Activated T-helper 1 cell treated with anti-CD3 and anti-CD28 coated beads, Interleukin-12 subunit alpha, Interleukin-12 subunit beta, Interleukin-2, Interleukin-4 antibody, amounts not matched to agents 30 ng/mL and 10 ng/mL and 1 ng/mL, durations not matched to agents 14 hours and 24 hours and 36 hours (primary cell): ENCODE measurements at regions not wholly inside any gene's neighbourhood (a gene's known extent, or its start where the extent isn't known, plus 50 kb on each side); places are given as distances from the start of the nearest gene placed in this dataset.

Source experiments
- DNase-seq: peaks from one replicate; pipeline ENCODE4 v3.0.0; 2021; ENCODE audit warnings: low spot score
- H3K27ac Mint-ChIP-seq: one replicate; pipeline ENCODE4 v1.8.0; 2021; ENCODE audit warnings: mild to moderate bottlenecking, mixed read lengths
- H3K27me3 Mint-ChIP-seq: one replicate; pipeline ENCODE4 v1.8.0; 2022; ENCODE audit warnings: mild to moderate bottlenecking, moderate library complexity, mixed read lengths; ENCODE audit not compliant: insufficient read depth
- H3K36me3 Mint-ChIP-seq: one replicate; pipeline ENCODE4 v1.8.0; 2021; ENCODE audit warnings: low read depth, mixed read lengths
- H3K4me1 Mint-ChIP-seq: one replicate; pipeline ENCODE4 v1.8.0; 2021; ENCODE audit warnings: low read depth, mixed read lengths
- H3K4me3 Mint-ChIP-seq: one replicate; pipeline ENCODE4 v1.8.0; 2021; ENCODE audit warnings: mild to moderate bottlenecking, moderate library complexity, mixed read lengths
- H3K9me3 Mint-ChIP-seq: one replicate; pipeline ENCODE4 v1.8.0; 2021; ENCODE audit warnings: mixed read lengths
- intact Hi-C: fragments of 100-400 bp; cut with micrococcal nuclease; formaldehyde crosslinking; loops from one replicate; pipeline ENCODE4 v1.15.1; 2024

DNA sequence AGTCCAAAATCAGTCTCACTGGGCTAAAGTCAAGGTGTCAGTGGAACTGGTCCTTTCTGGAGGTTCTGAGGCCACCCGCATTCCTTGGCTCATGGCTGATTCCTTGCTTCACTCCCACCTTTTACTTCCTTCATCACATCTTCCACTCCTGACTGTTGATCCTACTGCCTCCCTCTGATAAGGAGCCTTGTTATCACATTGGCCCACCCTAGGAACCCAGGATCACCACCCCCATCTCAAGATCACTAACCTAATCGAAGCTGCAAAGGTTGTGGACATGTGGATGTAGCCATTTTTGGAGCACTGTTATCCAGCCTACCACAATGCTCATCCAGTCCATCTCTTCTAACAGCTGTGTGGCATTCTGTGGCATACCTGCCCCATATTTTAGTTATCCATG lies 87.2 kb downstream of the TNFAIP3 start:
- Mint-ChIP-seq H3K4me1 (peaks cover 44% of the 10 kb centered on the region), H3K4me3 (no peak overlapping the region), H3K27ac (no peak overlapping the region), H3K36me3 (peaks cover 11% of the 10 kb centered on the region), H3K9me3 (peaks cover 10% of the 10 kb centered on the region), H3K27me3 (peaks cover 6% of the 10 kb centered on the region)
- no peak for DNase-seq
- intact Hi-C loops: no loop called here

DNA sequence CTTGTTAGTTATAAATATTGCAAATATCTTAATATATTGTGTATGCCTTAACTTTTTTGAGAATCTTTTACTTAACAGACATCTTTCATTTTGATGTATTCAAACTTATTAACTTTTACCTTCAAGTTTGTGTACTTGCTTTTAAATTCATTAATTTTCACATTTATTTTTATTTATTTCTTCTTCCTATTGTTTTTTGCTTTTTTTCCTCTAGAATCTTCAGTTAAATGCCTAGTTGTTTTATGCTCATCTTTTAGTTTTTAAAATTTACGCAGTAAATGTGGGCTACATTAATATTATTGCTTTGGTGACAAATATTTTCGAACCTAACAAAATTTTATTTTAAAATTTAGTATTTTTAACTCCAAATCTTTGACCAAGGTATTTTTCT lies 89.0 kb downstream of the TNFAIP3 start:
- Mint-ChIP-seq H3K4me1 (peaks cover 29% of the 10 kb centered on the region), H3K36me3 (peaks cover 15% of the 10 kb centered on the region), H3K4me3 (no peak overlapping the region), H3K9me3 (peaks cover 17% of the 10 kb centered on the region), H3K27me3 (peaks cover 6% of the 10 kb centered on the region), H3K27ac (no peak overlapping the region)
- intact Hi-C loops: no loop called here
- DNase-seq: no peak

DNA sequence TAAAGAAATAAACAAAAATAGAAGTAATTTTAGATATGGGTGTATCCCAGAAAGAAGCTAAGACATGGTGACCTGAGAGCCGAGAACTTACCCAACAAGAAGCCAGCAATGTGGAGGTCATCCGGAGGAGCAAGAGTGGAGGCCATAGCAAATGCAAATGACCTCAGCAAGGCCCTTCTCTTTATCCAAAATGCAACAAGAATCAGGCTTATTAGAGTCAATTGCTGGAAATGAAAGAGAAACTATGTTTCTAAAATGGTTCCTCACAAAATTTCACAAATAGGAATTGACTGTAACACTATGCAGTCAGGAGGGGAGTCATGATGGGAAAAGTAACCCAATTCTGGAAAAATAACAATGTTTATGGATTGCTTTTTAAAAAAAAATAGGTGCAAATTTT lies 90.4 kb downstream of the TNFAIP3 start:
- Mint-ChIP-seq H3K4me1 (peaks cover 17% of the 10 kb centered on the region), H3K27me3 (peaks cover 6% of the 10 kb centered on the region), H3K4me3 (no peak overlapping the region), H3K27ac (no peak overlapping the region), H3K9me3 (peaks cover 22% of the 10 kb centered on the region), H3K36me3 (peaks cover 18% of the 10 kb centered on the region)
- DNase-seq: no peak
- intact Hi-C loops: no loop called here

DNA sequence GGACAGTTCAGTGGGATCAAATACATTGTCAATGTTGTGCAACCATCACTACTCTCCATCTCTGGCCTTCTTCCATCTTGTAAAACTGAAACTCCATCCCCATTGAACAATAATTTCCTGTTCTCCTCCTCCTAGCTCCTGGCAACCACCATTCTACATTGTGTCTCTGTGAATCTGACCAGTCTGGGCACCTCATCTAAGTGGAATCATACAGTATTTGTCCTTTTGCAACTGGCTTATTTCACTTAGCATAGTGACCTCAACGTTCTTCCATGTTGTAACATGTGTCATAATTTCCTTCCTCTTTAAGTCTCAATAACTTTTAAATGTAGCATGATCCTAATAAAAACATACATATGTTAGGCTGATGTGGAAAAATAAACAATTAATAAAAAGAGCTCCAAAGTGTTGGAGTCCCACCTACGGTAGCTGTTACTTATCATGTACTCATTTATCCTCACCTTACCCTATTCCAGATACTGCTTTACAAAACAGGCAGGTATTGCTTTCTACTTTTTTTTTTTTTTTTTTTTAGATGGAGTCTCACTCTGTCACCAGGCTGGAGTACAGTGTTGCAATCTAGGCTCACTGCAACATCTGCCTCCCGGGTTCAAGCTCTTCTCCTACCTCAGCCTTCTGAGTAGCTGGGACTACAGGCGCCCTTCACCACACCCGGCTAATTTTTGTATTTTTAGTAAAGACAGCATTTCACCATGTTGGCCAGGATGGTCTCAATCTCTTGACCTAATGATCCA lies 91.9 kb downstream of the TNFAIP3 start:
- DNase-seq: no peak
- intact Hi-C loops: loop anchor here (1.0 kb wide), 1 partner anchor 10 kb away; no protein-coding TSS in a partner anchor
- Mint-ChIP-seq H3K27ac (no peak overlapping the region), H3K4me1 (peaks cover 17% of the 10 kb centered on the region), H3K4me3 (no peak overlapping the region), H3K27me3 (peaks cover 4% of the 10 kb centered on the region), H3K9me3 (peaks cover 22% of the 10 kb centered on the region), H3K36me3 (peaks cover 15% of the 10 kb centered on the region)

DNA sequence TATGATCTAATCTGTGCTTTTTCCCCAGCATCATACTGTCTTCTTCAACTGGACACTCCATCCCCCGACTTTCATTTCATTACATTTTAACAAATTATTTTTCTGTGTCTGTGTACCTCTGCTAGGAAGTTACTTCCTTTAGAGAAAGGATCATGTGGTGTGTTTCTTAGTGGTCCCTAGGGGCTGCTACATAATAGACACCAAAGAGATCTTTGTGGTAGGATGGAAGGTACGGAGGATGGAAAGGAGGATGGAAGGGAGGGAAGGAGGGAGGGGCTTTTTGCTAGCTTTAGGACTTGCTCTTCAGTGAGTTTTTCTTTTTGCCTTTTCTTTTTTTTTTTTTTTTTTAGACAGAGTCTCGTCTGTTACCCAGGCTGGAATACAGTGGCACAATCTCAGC lies 95.7 kb downstream of the TNFAIP3 start:
- no peak overlapping the region for H3K4me3 Mint-ChIP-seq
- H3K9me3 Mint-ChIP-seq: peaks cover 21% of the 10 kb centered on the region
- no peak for DNase-seq
- no peak overlapping the region for H3K27ac Mint-ChIP-seq
- H3K4me1 Mint-ChIP-seq: peaks cover 35% of the 10 kb centered on the region
- peaks cover 15% of the 10 kb centered on the region for H3K36me3 Mint-ChIP-seq
- intact Hi-C loops: no loop called here
- no peaks in the 10 kb centered on the region for H3K27me3 Mint-ChIP-seq

DNA sequence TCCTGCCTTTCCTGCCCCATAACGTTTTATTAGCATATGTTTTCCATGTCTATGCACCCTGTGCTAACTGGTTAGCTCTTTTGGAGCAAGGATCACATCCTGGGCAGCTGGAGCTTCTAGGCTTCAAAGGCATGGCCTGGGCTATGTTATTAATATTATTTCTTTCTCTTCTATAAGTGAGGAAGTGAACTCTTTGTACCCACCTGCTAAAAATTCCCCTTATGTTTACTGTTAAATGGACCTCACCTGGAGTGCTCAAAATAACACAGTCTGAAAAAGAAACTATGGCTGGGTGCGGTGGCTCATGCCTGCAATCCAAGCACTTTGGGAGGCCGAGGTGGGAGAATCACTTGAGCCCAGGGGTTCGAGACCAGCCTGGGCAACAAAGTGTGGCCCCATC lies 97.8 kb downstream of the TNFAIP3 start:
- no peak for DNase-seq
- peaks cover 7% of the 10 kb centered on the region for H3K9me3 Mint-ChIP-seq
- intact Hi-C loops: no loop called here
- peaks cover 45% of the 10 kb centered on the region for H3K4me1 Mint-ChIP-seq
- no peak overlapping the region for H3K4me3 Mint-ChIP-seq
- no peak overlapping the region for H3K27ac Mint-ChIP-seq
- peaks cover 8% of the 10 kb centered on the region for H3K36me3 Mint-ChIP-seq
- H3K27me3 Mint-ChIP-seq: no peaks in the 10 kb centered on the region

DNA sequence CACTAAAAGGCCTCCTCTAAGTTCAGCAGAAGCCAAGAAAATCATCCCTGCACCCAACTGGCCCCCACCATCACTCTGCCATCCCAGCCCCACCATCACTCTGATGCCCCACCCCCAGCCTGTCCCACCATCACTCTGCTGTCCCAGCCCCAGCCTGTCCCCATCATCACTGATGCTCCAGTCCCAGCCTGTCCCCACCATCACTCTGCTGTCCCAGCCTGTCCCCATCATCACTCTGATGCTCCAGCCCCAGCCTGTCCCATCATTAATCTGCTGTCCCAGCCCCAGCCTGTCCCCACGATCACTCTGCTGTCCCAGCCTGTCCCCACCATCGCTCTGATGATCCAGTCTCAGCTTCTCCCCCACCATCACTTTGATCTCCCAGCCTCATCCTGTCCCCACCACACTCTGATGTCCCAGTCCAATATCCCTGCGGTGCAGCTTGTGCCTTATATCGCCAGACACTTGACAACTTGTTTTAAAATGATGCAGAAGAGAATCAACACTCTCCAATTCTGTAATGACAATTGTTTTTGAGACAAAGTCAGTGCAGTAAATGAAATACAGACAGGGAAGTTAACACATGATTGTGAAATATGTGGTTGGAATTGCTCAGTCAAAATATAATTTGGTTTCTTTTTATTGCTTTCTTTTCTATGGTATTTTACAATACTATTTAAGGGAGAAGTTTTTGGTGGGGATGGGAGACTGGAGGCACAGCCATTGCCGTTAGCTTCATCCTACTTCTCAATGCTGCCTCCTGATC lies 100.8 kb downstream of the TNFAIP3 start:
- intact Hi-C loops: no loop called here
- no peak overlapping the region for H3K4me3 Mint-ChIP-seq
- peaks cover 7% of the 10 kb centered on the region for H3K9me3 Mint-ChIP-seq
- no peak for DNase-seq
- no peaks in the 10 kb centered on the region for H3K27me3 Mint-ChIP-seq
- peaks cover 5% of the 10 kb centered on the region for H3K36me3 Mint-ChIP-seq
- H3K27ac Mint-ChIP-seq: peak overlapping the region; percentile 14
- H3K4me1 Mint-ChIP-seq: peaks cover 72% of the 10 kb centered on the region

DNA sequence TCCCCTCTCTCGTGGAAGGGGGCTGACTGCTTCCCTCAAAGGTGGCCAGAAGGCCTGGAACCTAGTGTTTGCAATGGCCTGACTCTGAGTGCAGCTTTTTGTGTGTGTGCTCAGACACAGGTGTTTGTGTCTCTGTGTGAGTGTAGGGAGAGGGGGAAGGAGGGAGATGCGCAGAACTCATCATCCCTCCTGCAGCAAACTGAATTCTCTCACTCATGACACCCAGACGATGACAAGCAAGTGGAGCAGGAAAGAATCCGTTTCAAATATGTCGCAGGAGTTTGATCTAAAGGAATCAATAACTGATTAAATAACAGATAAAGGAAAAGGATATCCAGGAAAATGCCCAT lies 101.4 kb downstream of the TNFAIP3 start:
- intact Hi-C loops: no loop called here
- no peak for DNase-seq

DNA sequence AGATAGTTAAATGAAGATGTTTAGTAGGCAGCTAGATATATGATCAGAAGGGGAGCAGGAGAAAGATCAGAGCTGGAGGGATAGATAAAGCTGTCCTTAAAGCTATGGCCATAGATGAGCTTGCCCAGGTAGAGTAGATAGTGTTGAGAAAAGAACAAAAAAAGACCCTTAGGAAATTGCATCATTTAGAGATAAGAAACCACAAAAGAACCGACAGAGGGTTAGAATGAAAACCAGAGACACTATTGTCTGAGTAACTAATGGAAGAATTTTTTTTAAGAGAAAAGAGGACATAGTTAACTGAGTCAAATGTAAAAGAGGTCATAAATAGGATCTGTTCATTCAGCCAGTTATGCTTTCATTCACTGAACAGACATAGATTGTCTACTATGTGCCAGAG lies 101.8 kb downstream of the TNFAIP3 start:
- Mint-ChIP-seq H3K27me3 (no peaks in the 10 kb centered on the region), H3K9me3 (peaks cover 7% of the 10 kb centered on the region), H3K4me1 (peaks cover 78% of the 10 kb centered on the region), H3K27ac (peak overlapping the region; percentile 75), H3K4me3 (peak overlapping the region; percentile 23), H3K36me3 (peaks cover 5% of the 10 kb centered on the region)
- intact Hi-C loops: no loop called here
- no peak for DNase-seq

More for the DNA sequence above, 101.4 kb downstream of the TNFAIP3 start:
- Mint-ChIP-seq H3K27me3 (no peaks in the 10 kb centered on the region), H3K4me1 (peaks cover 74% of the 10 kb centered on the region), H3K36me3 (peaks cover 5% of the 10 kb centered on the region), H3K9me3 (peaks cover 7% of the 10 kb centered on the region), H3K27ac (no peak overlapping the region), H3K4me3 (no peak overlapping the region)

DNA sequence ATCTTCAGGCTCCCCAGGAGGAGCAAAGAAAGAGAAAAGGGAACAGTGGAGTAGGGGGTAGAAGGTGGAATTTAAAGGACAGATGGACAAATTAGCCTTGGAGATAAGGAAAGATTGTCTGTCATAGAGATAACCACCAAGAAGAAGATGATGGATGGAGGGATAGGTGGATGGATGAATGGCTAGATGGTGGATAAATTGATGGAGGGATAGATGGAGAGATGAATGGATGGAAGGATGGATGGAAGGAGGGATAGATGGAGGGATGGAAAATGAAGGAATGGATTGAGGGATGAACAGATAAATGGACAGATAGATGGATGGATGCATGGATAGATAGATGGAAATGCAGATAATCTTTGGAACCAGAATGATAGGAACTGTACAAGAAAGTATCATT lies 102.8 kb downstream of the TNFAIP3 start:
- H3K36me3 Mint-ChIP-seq: peaks cover 5% of the 10 kb centered on the region
- DNase-seq: no peak
- no peak overlapping the region for H3K4me3 Mint-ChIP-seq
- H3K27me3 Mint-ChIP-seq: no peaks in the 10 kb centered on the region
- peak overlapping the region; percentile 54 for H3K27ac Mint-ChIP-seq
- H3K9me3 Mint-ChIP-seq: peaks cover 7% of the 10 kb centered on the region
- intact Hi-C loops: loop anchor here (10.0 kb wide), 2 partner anchors 815 to 875 kb away; no protein-coding TSS in a partner anchor
- peaks cover 85% of the 10 kb centered on the region for H3K4me1 Mint-ChIP-seq

DNA sequence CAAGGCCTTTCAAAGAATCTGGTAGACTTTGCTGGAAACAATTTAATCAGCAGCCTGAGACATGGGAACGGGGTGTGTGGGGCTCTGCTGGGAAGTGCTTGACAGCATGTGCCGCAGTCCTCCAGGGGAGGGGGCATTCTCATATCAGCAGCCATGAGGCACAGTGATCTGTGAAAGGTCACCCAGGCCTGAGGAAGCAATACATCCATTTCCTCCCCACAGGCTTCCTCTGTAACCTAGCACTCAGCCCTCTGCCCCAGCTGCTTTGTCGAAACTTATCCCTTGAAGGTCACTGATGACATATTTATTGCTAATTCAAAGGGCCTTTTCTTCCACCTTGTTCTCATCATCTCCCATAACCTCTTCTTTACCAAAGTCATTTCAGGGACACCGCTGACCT lies 103.3 kb downstream of the TNFAIP3 start:
- peak overlapping the region; percentile 54 for H3K27ac Mint-ChIP-seq
- peaks cover 5% of the 10 kb centered on the region for H3K36me3 Mint-ChIP-seq
- H3K9me3 Mint-ChIP-seq: peaks cover 7% of the 10 kb centered on the region
- H3K27me3 Mint-ChIP-seq: no peaks in the 10 kb centered on the region
- intact Hi-C loops: loop anchor here (10.0 kb wide), 2 partner anchors 816 to 876 kb away; no protein-coding TSS in a partner anchor
- peaks cover 85% of the 10 kb centered on the region for H3K4me1 Mint-ChIP-seq
- no peak for DNase-seq
- H3K4me3 Mint-ChIP-seq: no peak overlapping the region

DNA sequence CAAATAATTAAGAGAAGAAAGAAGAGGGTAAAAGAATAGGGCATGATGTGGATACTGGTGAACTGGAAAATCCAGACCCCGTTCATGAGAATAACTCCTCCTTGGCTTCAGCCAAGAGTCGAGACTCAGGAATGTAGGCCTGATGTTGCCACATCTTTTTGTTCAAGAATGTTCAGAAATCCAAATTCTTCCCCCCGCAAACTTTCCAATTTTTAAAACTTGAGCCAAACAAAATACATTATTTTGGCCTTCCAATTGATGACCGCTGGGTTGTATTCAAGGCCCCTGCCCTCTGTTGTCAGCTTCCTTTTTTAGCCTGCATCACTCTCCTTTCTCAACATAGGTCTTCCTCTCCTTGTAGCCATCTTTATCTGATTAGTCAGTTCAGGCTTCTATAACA lies 106.1 kb downstream of the TNFAIP3 start:
- no peak for DNase-seq
- H3K4me3 Mint-ChIP-seq: no peak overlapping the region
- H3K27me3 Mint-ChIP-seq: no peaks in the 10 kb centered on the region
- H3K9me3 Mint-ChIP-seq: peaks cover 7% of the 10 kb centered on the region
- H3K27ac Mint-ChIP-seq: no peak overlapping the region
- peaks cover 88% of the 10 kb centered on the region for H3K4me1 Mint-ChIP-seq
- intact Hi-C loops: loop anchor here (10.0 kb wide), 2 partner anchors 818 to 878 kb away; no protein-coding TSS in a partner anchor
- H3K36me3 Mint-ChIP-seq: peaks cover 4% of the 10 kb centered on the region
